ENCODE measurements at regions not wholly inside any gene's neighbourhood (a gene's known extent, or its start where the extent isn't known, plus 50 kb on each side); places are given as distances from the start of the nearest gene placed in this dataset.

GRCh38 chr6:144690666-144691065, 405.5 kb downstream of the UTRN start:
- TF ChIP-seq CTCF (IDR thresholded peaks at IDR 0.05) (no peak), POLR2A (IDR thresholded peaks at IDR 0.05) (no peak)
